OCI-LY3 (cell line): ENCODE measurements at regions not wholly inside any gene's neighbourhood (a gene's known extent, or its start where the extent isn't known, plus 50 kb on each side); places are given as distances from the start of the nearest gene placed in this dataset.
"Not testable (repeated sequence)": the region's sequence is repeated elsewhere in the genome, so short reads cannot be mapped to it uniquely, and the experiment has no call there.

Experiments
- H2AFZ ChIP-seq: fragments of 200-600, 300-600 bp; shearing (Covaris generic); 2 replicates; pipeline ENCODE4 v1.6.0; 2014; ENCODE audit warnings: antibody characterized with exemption, low read depth, low read length
- H3K27ac ChIP-seq: fragments of 200-600, 300-600 bp; sonication (generic); 2 replicates; pipeline ENCODE4 v1.5.1; 2014; ENCODE audit warnings: mild to moderate bottlenecking, low read length, moderate library complexity, mixed read lengths
- H3K27me3 ChIP-seq: fragments of 200-600, 300-600 bp; sonication (generic); 2 replicates; pipeline ENCODE4 v1.6.1; 2014; ENCODE audit warnings: low read depth, low read length, mixed read lengths
- H3K36me3 ChIP-seq: fragments of 200-600, 300-600 bp; sonication (generic); replicated peaks from 2 replicates; pipeline ENCODE3; 2014; ENCODE audit warnings: low read depth, low read length, mixed read lengths
- H3K4me1 ChIP-seq: fragments of 300-600, 200-600 bp; sonication (generic); 2 replicates; pipeline ENCODE4 v1.6.1; 2014; ENCODE audit warnings: low read length, mixed read lengths
- H3K4me2 ChIP-seq: fragments of 200-600, 300-600 bp; sonication (generic); 2 replicates; pipeline ENCODE4 v1.6.1; 2014; ENCODE audit warnings: low read length, mixed read lengths
- H3K4me3 ChIP-seq: fragments of 300-600, 200-600 bp; sonication (generic); 2 replicates; pipeline ENCODE4 v1.5.1; 2014; ENCODE audit warnings: antibody characterized with exemption, mild to moderate bottlenecking, low read length, moderate library complexity
- H3K79me2 ChIP-seq: fragments of 300-600, 200-600 bp; shearing (Covaris generic); 2 replicates; pipeline ENCODE4 v1.6.1; 2014; ENCODE audit warnings: mild to moderate bottlenecking, low read length, mixed read lengths
- H3K9ac ChIP-seq: fragments of 300-600, 200-600 bp; shearing (Covaris generic); 2 replicates; pipeline ENCODE4 v1.6.0; 2014; ENCODE audit warnings: mild to moderate bottlenecking, low read length, moderate library complexity
- H3K9me3 ChIP-seq: fragments of 200-600, 300-600 bp; shearing (Covaris generic); 2 replicates; pipeline ENCODE4 v1.6.1; 2014; ENCODE audit warnings: low read length, mixed read lengths; ENCODE audit not compliant: insufficient read depth
- H4K20me1 ChIP-seq: fragments of 200-600, 300-600 bp; sonication (generic); 2 replicates; pipeline ENCODE4 v1.6.1; 2016; ENCODE audit warnings: low read length, mixed read lengths; ENCODE audit not compliant: insufficient read depth
- CTCF ChIP-seq: fragments of 200-600, 300-600 bp; sonication (generic); IDR thresholded peaks from 2 replicates; pipeline ENCODE4 v1.5.1; 2014; ENCODE audit warnings: antibody characterized with exemption, low read length, low read depth
- EZH2phosphoT487 ChIP-seq: fragments of 200-600 bp; shearing (Covaris generic); IDR thresholded peaks from 2 replicates; pipeline ENCODE4 v1.6.1; 2018; ENCODE audit warnings: antibody characterized with exemption, mixed run types, low read depth

GRCh38 chr22:49005557-49005956 is 822.1 kb downstream of the BRD1 start:
- no peak overlapping the region for H3K9ac ChIP-seq
- no peak for TF ChIP-seq CTCF
- TF ChIP-seq EZH2phosphoT487: no peak
- no peaks in the 10 kb centered on the region for H3K27me3 ChIP-seq
- H2AFZ ChIP-seq: no peak overlapping the region
- no peaks in the 10 kb centered on the region for H3K9me3 ChIP-seq
- H4K20me1 ChIP-seq: no peaks in the 10 kb centered on the region
- no peak overlapping the region for H3K27ac ChIP-seq
- no peak overlapping the region for H3K4me3 ChIP-seq
- no peak overlapping the region for H3K4me2 ChIP-seq
- H3K79me2 ChIP-seq: no peaks in the 10 kb centered on the region
- no peaks in the 10 kb centered on the region for H3K4me1 ChIP-seq
- no peaks in the 10 kb centered on the region for H3K36me3 ChIP-seq

GRCh38 chr22:49004484-49005399 is 822.9 kb downstream of the BRD1 start:
- Histone ChIP-seq H4K20me1 (no peaks in the 10 kb centered on the region), H3K79me2 (no peaks in the 10 kb centered on the region), H3K4me1 (no peaks in the 10 kb centered on the region), H3K27me3 (no peaks in the 10 kb centered on the region), H3K27ac (no peak overlapping the region), H3K9me3 (no peaks in the 10 kb centered on the region), H2AFZ (no peak overlapping the region), H3K9ac (no peak overlapping the region), H3K4me3 (no peak overlapping the region), H3K4me2 (no peak overlapping the region), H3K36me3 (no peaks in the 10 kb centered on the region)
- TF ChIP-seq CTCF: no peak
- no peak for TF ChIP-seq EZH2phosphoT487

- not testable (repeated sequence) for H3K9ac ChIP-seq, H3K27ac ChIP-seq, H3K4me1 ChIP-seq, H2AFZ ChIP-seq, H3K4me2 ChIP-seq, H4K20me1 ChIP-seq, H3K36me3 ChIP-seq, H3K4me3 ChIP-seq, H3K79me2 ChIP-seq, H3K9me3 ChIP-seq, H3K27me3 ChIP-seq
Observed at GRCh38 chr22:48997605-48998004, 830.1 kb downstream of the BRD1 start.

GRCh38 chr22:48993655-48994054 is 834.0 kb downstream of the BRD1 start:
- H2AFZ ChIP-seq: no peak overlapping the region
- no peaks in the 10 kb centered on the region for H3K36me3 ChIP-seq
- H3K4me2 ChIP-seq: no peak overlapping the region
- TF ChIP-seq CTCF (no peak), EZH2phosphoT487 (no peak)
- H3K27me3 ChIP-seq: no peaks in the 10 kb centered on the region
- H3K4me3 ChIP-seq: no peak overlapping the region
- no peaks in the 10 kb centered on the region for H3K9me3 ChIP-seq
- H3K27ac ChIP-seq: no peak overlapping the region
- H4K20me1 ChIP-seq: no peaks in the 10 kb centered on the region
- H3K79me2 ChIP-seq: no peaks in the 10 kb centered on the region
- no peaks in the 10 kb centered on the region for H3K4me1 ChIP-seq
- no peak overlapping the region for H3K9ac ChIP-seq
